ENCODE measurements at regions not wholly inside any gene's neighbourhood (a gene's known extent, or its start where the extent isn't known, plus 50 kb on each side); places are given as distances from the start of the nearest gene placed in this dataset.
A peak's percentile ranks its signal among the peaks of the same experiment; 100 is the strongest.

DNA sequence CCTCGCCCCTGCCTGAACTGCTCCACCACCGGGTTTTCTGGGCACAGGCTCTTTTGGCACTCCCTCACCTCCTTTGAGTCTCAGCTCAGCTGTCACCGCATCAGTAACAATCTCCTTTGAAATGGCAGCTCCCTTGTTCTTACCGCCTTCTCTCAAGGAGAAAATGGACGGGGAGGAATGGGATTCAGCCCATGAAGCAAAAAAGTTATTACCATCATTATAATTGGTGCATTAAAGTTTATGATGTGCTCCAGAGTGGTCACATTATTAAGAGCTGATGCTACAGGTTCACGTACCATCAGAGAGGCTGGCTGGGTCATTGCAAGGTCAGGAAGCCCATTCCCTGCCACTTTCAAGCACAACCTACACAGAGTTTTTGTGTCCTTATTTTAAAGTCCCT is 344.7 kb downstream of the AGTPBP1 start:
- H3K27me3 Mint-ChIP-seq (ENCODE audit: unreplicated experiment) = peaks cover 8% of the 10 kb centered on the region
- TF ChIP-seq, protein P1, sequence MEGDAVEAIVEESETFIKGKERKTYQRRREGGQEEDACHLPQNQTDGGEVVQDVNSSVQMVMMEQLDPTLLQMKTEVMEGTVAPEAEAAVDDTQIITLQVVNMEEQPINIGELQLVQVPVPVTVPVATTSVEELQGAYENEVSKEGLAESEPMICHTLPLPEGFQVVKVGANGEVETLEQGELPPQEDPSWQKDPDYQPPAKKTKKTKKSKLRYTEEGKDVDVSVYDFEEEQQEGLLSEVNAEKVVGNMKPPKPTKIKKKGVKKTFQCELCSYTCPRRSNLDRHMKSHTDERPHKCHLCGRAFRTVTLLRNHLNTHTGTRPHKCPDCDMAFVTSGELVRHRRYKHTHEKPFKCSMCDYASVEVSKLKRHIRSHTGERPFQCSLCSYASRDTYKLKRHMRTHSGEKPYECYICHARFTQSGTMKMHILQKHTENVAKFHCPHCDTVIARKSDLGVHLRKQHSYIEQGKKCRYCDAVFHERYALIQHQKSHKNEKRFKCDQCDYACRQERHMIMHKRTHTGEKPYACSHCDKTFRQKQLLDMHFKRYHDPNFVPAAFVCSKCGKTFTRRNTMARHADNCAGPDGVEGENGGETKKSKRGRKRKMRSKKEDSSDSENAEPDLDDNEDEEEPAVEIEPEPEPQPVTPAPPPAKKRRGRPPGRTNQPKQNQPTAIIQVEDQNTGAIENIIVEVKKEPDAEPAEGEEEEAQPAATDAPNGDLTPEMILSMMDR (IDR thresholded peaks at IDR 0.05; ENCODE audit: partially characterized antibody, unreplicated experiment) = no peak
- peaks cover 7% of the 10 kb centered on the region for H3K9me3 Mint-ChIP-seq (ENCODE audit: unreplicated experiment)
- no peak overlapping the region for H3K27ac Mint-ChIP-seq (ENCODE audit: unreplicated experiment)
- H3K4me3 Mint-ChIP-seq (ENCODE audit: unreplicated experiment) = no peak overlapping the region
- no peak for DNase-seq
- no peaks in the 10 kb centered on the region for H3K36me3 Mint-ChIP-seq (ENCODE audit: unreplicated experiment)
- H3K4me1 Mint-ChIP-seq (ENCODE audit: low read depth, unreplicated experiment) = peaks cover 22% of the 10 kb centered on the region

DNA sequence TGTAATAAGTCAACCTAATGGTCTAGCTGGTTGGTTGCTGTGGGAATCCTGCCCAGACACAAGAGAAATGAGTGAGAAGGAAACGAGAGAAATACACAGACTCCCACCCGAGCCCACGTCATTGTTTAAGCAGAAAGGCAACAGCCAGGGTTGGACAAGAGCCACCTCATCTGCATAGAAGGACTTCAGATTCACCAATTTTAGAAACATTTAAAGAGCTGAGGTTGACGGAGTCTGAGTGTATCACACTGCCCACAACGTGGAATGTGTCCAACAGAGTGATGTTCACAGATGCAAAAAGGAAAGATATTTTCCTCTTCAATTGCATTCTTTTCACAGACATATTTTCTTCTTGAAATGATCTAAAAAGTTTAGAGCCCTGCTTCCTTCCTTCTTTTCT is 349.5 kb downstream of the AGTPBP1 start:
- Mint-ChIP-seq H3K4me1 (ENCODE audit: low read depth, unreplicated experiment) (peaks cover 21% of the 10 kb centered on the region), H3K36me3 (ENCODE audit: unreplicated experiment) (no peaks in the 10 kb centered on the region), H3K9me3 (ENCODE audit: unreplicated experiment) (no peaks in the 10 kb centered on the region), H3K27me3 (ENCODE audit: unreplicated experiment) (peaks cover 7% of the 10 kb centered on the region), H3K4me3 (ENCODE audit: unreplicated experiment) (no peak overlapping the region), H3K27ac (ENCODE audit: unreplicated experiment) (peak overlapping the region; percentile 76)
- TF ChIP-seq, protein P1 (IDR thresholded peaks at IDR 0.05; ENCODE audit: partially characterized antibody, unreplicated experiment) = no peak
- no peak for DNase-seq

DNA sequence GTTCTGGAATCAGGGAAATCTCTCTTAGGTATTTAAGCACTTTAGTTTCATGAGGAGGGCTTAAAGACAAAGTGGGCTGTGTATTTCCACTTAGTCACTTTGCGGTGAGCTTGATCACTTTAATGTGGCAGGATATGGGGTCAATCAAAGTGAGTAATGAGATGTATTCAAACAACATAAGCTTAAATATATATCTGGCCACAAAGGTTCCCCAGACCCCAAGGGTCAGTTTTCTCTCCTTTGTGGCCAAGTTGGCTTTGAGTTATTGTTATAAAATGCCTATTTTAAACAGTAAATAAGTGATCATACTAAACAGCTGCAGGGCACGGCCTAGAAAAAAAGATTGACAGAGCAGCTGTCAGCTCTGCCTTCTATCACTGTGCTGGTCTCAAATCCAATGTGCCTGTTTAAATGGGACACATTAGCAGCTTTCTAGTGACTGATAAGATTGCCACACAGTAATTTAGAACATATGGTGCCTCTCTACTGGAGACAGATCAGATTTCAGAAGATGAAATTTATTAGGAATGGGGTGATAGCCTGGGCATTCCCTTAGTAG is 363.9 kb downstream of the AGTPBP1 start:
- Mint-ChIP-seq H3K4me3 (ENCODE audit: unreplicated experiment) (peak overlapping the region; percentile 71), H3K27ac (ENCODE audit: unreplicated experiment) (peak overlapping the region; percentile 85), H3K9me3 (ENCODE audit: unreplicated experiment) (peaks cover 2% of the 10 kb centered on the region), H3K36me3 (ENCODE audit: unreplicated experiment) (no peaks in the 10 kb centered on the region), H3K27me3 (ENCODE audit: unreplicated experiment) (peaks cover 2% of the 10 kb centered on the region), H3K4me1 (ENCODE audit: low read depth, unreplicated experiment) (peaks cover 10% of the 10 kb centered on the region)
- TF ChIP-seq, protein P1 (IDR thresholded peaks at IDR 0.05; ENCODE audit: partially characterized antibody, unreplicated experiment) = no peak
- no peak for DNase-seq

DNA sequence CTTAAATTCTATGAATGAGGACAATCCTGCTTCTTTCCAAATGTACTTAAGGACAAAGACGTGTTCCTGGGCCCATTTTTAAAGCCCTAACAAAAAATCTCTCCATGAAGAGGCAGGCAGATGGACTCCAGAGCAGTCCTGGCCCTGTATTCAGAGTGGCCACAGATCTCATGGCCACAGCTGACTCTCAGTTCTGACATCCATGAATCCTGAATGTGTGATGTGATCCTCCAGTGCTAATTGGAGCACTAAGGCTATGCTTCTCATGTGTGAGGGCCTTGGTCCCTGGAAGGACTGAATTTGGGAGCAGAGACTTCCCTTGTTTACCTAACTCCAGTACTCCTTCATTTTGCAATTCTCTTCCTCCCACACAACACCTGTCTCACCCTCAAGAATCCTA is 373.0 kb downstream of the AGTPBP1 start:
- Mint-ChIP-seq H3K36me3 (ENCODE audit: unreplicated experiment) (no peaks in the 10 kb centered on the region), H3K4me1 (ENCODE audit: low read depth, unreplicated experiment) (no peaks in the 10 kb centered on the region), H3K27me3 (ENCODE audit: unreplicated experiment) (no peaks in the 10 kb centered on the region), H3K27ac (ENCODE audit: unreplicated experiment) (no peak overlapping the region), H3K4me3 (ENCODE audit: unreplicated experiment) (no peak overlapping the region), H3K9me3 (ENCODE audit: unreplicated experiment) (no peaks in the 10 kb centered on the region)
- TF ChIP-seq, protein P1 (IDR thresholded peaks at IDR 0.05; ENCODE audit: partially characterized antibody, unreplicated experiment) = no peak
- no peak for DNase-seq

DNA sequence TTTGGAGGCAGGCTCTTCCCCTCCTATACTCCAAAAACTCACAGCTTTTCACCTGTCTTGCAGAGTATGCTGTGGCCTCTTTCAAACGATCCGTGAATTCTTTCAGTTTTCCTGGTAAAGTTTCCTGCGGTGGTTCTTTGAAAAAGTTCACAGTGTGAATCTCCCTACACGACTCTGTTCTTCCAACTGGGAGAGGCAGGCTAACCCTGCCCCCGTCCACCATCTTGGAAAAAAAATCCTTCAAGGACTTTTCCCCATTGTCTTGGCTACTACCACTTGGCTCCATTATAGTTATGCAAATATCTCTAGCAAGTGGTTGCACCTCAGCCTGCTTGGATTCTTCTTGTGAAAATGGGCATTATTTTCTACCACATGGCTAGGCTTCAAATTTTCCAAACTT is 382.6 kb downstream of the AGTPBP1 start:
- Mint-ChIP-seq H3K27me3 (ENCODE audit: unreplicated experiment) (no peaks in the 10 kb centered on the region), H3K4me3 (ENCODE audit: unreplicated experiment) (no peak overlapping the region), H3K36me3 (ENCODE audit: unreplicated experiment) (peaks cover 6% of the 10 kb centered on the region), H3K27ac (ENCODE audit: unreplicated experiment) (no peak overlapping the region), H3K9me3 (ENCODE audit: unreplicated experiment) (no peaks in the 10 kb centered on the region), H3K4me1 (ENCODE audit: low read depth, unreplicated experiment) (no peaks in the 10 kb centered on the region)
- DNase-seq = no peak
- TF ChIP-seq, protein P1 (IDR thresholded peaks at IDR 0.05; ENCODE audit: partially characterized antibody, unreplicated experiment) = no peak

All from glutamatergic neuron (in vitro differentiated cells).